ENCODE measurements at regions not wholly inside any gene's neighbourhood (a gene's known extent, or its start where the extent isn't known, plus 50 kb on each side); places are given as distances from the start of the nearest gene placed in this dataset.

DNA sequence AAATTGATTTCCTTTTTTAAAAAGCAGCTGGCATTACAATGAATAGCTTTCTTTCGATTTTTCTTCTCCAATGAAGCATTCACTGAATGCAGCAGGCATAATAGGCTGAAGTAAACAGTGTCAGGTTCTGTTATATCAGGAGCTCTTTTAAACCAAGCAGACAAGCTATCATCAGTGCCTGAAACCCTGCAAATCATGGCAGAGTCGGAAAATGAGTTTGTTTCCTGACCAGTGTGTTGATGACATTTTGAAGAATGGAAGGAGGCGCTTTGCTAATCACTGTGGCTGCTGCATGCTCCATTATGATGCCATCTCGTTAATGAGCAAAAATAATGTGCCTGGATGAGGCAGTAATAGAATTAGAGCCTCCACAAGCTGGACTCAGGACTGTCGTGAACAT lies 284.5 kb downstream of the ZNF608 start:
- no peak for TF ChIP-seq POLR2A (IDR thresholded peaks at IDR 0.05)
- TF ChIP-seq, protein P1, sequence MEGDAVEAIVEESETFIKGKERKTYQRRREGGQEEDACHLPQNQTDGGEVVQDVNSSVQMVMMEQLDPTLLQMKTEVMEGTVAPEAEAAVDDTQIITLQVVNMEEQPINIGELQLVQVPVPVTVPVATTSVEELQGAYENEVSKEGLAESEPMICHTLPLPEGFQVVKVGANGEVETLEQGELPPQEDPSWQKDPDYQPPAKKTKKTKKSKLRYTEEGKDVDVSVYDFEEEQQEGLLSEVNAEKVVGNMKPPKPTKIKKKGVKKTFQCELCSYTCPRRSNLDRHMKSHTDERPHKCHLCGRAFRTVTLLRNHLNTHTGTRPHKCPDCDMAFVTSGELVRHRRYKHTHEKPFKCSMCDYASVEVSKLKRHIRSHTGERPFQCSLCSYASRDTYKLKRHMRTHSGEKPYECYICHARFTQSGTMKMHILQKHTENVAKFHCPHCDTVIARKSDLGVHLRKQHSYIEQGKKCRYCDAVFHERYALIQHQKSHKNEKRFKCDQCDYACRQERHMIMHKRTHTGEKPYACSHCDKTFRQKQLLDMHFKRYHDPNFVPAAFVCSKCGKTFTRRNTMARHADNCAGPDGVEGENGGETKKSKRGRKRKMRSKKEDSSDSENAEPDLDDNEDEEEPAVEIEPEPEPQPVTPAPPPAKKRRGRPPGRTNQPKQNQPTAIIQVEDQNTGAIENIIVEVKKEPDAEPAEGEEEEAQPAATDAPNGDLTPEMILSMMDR (IDR thresholded peaks at IDR 0.05) = no peak
